ENCODE measurements at regions not wholly inside any gene's neighbourhood (a gene's known extent, or its start where the extent isn't known, plus 50 kb on each side); places are given as distances from the start of the nearest gene placed in this dataset.

GRCh38 chr4:74548561-74548960, 103.6 kb downstream of the AREG start:
- Histone ChIP-seq H3K4me3 (ENCODE audit: low read depth, low read length, poor library complexity, severe bottlenecking) (no peak overlapping the region), H3K4me2 (ENCODE audit: low read length) (no peak overlapping the region), H3K27ac (ENCODE audit: low read depth, low read length, poor library complexity, severe bottlenecking) (no peak overlapping the region)

GRCh38 chr4:74549936-74550335, 105.0 kb downstream of the AREG start:
- no peak overlapping the region for H3K27ac ChIP-seq (ENCODE audit: low read depth, low read length, poor library complexity, severe bottlenecking)
- H3K79me2 ChIP-seq (ENCODE audit: insufficient read depth, low read length) = no peaks in the 10 kb centered on the region
- H3K9me3 ChIP-seq (ENCODE audit: low read length) = no peaks in the 10 kb centered on the region
- no peak for TF ChIP-seq CTCF (IDR thresholded peaks at IDR 0.05; ENCODE audit: low read length)
- TF ChIP-seq EZH2 (IDR thresholded peaks at IDR 0.05; ENCODE audit: borderline replicate concordance, low read length) = no peak
- no peaks in the 10 kb centered on the region for H3K36me3 ChIP-seq (ENCODE audit: insufficient read depth, low read length)
- no peaks in the 10 kb centered on the region for H3K27me3 ChIP-seq (ENCODE audit: insufficient read depth, low read length)
- H3K4me1 ChIP-seq (ENCODE audit: insufficient read depth, low read length, severe bottlenecking) = no peaks in the 10 kb centered on the region
- H4K20me1 ChIP-seq (ENCODE audit: insufficient read depth, low read length) = no peaks in the 10 kb centered on the region
- no peak overlapping the region for H3K9ac ChIP-seq (ENCODE audit: low read length)
- no peak overlapping the region for H3K4me3 ChIP-seq (ENCODE audit: low read depth, low read length, poor library complexity, severe bottlenecking)
- no peak overlapping the region for H3K4me2 ChIP-seq (ENCODE audit: low read length)
- H2AFZ ChIP-seq (ENCODE audit: low read length) = no peak overlapping the region
- no peaks in the 10 kb centered on the region for H3F3A ChIP-seq (ENCODE audit: insufficient read depth, low read length)
- no peaks in the 10 kb centered on the region for H3K9me2 ChIP-seq (ENCODE audit: low read depth, low read length)

More at GRCh38 chr4:74548561-74548960, 103.6 kb downstream of the AREG start:
- no peaks in the 10 kb centered on the region for H3K9me3 ChIP-seq (ENCODE audit: low read length)
- no peaks in the 10 kb centered on the region for H3F3A ChIP-seq (ENCODE audit: insufficient read depth, low read length)
- no peaks in the 10 kb centered on the region for H3K27me3 ChIP-seq (ENCODE audit: insufficient read depth, low read length)
- no peaks in the 10 kb centered on the region for H4K20me1 ChIP-seq (ENCODE audit: insufficient read depth, low read length)
- no peaks in the 10 kb centered on the region for H3K79me2 ChIP-seq (ENCODE audit: insufficient read depth, low read length)
- no peaks in the 10 kb centered on the region for H3K9me2 ChIP-seq (ENCODE audit: low read depth, low read length)
- H3K4me1 ChIP-seq (ENCODE audit: insufficient read depth, low read length, severe bottlenecking) = no peaks in the 10 kb centered on the region
- no peak overlapping the region for H3K9ac ChIP-seq (ENCODE audit: low read length)
- H2AFZ ChIP-seq (ENCODE audit: low read length) = no peak overlapping the region
- TF ChIP-seq CTCF (IDR thresholded peaks at IDR 0.05; ENCODE audit: low read length) = no peak
- no peak for TF ChIP-seq EZH2 (IDR thresholded peaks at IDR 0.05; ENCODE audit: borderline replicate concordance, low read length)
- H3K36me3 ChIP-seq (ENCODE audit: insufficient read depth, low read length) = no peaks in the 10 kb centered on the region

GRCh38 chr4:74555231-74555630, 110.3 kb downstream of the AREG start:
- no peak overlapping the region for H3K27ac ChIP-seq (ENCODE audit: low read depth, low read length, poor library complexity, severe bottlenecking)
- no peak overlapping the region for H3K4me3 ChIP-seq (ENCODE audit: low read depth, low read length, poor library complexity, severe bottlenecking)
- H3K27me3 ChIP-seq (ENCODE audit: insufficient read depth, low read length) = no peaks in the 10 kb centered on the region
- H4K20me1 ChIP-seq (ENCODE audit: insufficient read depth, low read length) = no peaks in the 10 kb centered on the region
- H3K79me2 ChIP-seq (ENCODE audit: insufficient read depth, low read length) = no peaks in the 10 kb centered on the region
- TF ChIP-seq CTCF (IDR thresholded peaks at IDR 0.05; ENCODE audit: low read length) = no peak
- no peak for TF ChIP-seq EZH2 (IDR thresholded peaks at IDR 0.05; ENCODE audit: borderline replicate concordance, low read length)
- H3K36me3 ChIP-seq (ENCODE audit: insufficient read depth, low read length) = no peaks in the 10 kb centered on the region
- H3K4me1 ChIP-seq (ENCODE audit: insufficient read depth, low read length, severe bottlenecking) = no peaks in the 10 kb centered on the region
- H3F3A ChIP-seq (ENCODE audit: insufficient read depth, low read length) = no peaks in the 10 kb centered on the region
- H3K9me3 ChIP-seq (ENCODE audit: low read length) = no peaks in the 10 kb centered on the region
- H3K9ac ChIP-seq (ENCODE audit: low read length) = no peak overlapping the region
- H3K9me2 ChIP-seq (ENCODE audit: low read depth, low read length) = no peaks in the 10 kb centered on the region
- H2AFZ ChIP-seq (ENCODE audit: low read length) = no peak overlapping the region
- H3K4me2 ChIP-seq (ENCODE audit: low read length) = no peak overlapping the region
